DND-41 (cell line): ENCODE measurements at regions not wholly inside any gene's neighbourhood (a gene's known extent, or its start where the extent isn't known, plus 50 kb on each side); places are given as distances from the start of the nearest gene placed in this dataset.

Experiments used
- EZH2 ChIP-seq: IDR thresholded peaks from 3 replicates; pipeline ENCODE4 v1.6.1; 2012; ENCODE audit warnings: borderline replicate concordance, low read depth, mild to moderate bottlenecking, moderate library complexity, low read length, inconsistent platforms; ENCODE audit not compliant: severe bottlenecking
- TF ChIP-seq, protein P1 (sequence below): IDR thresholded peaks from 2 replicates; pipeline ENCODE4 v1.5.1; 2012; ENCODE audit warnings: borderline replicate concordance, low read length, moderate library complexity, mild to moderate bottlenecking; ENCODE audit not compliant: poor library complexity, severe bottlenecking; ENCODE audit errors: extremely low read depth

GRCh38 chr10:36269222-36269621 lies 627.1 kb upstream of the FZD8 start:
- TF ChIP-seq EZH2 = no peak
- TF ChIP-seq, protein P1, sequence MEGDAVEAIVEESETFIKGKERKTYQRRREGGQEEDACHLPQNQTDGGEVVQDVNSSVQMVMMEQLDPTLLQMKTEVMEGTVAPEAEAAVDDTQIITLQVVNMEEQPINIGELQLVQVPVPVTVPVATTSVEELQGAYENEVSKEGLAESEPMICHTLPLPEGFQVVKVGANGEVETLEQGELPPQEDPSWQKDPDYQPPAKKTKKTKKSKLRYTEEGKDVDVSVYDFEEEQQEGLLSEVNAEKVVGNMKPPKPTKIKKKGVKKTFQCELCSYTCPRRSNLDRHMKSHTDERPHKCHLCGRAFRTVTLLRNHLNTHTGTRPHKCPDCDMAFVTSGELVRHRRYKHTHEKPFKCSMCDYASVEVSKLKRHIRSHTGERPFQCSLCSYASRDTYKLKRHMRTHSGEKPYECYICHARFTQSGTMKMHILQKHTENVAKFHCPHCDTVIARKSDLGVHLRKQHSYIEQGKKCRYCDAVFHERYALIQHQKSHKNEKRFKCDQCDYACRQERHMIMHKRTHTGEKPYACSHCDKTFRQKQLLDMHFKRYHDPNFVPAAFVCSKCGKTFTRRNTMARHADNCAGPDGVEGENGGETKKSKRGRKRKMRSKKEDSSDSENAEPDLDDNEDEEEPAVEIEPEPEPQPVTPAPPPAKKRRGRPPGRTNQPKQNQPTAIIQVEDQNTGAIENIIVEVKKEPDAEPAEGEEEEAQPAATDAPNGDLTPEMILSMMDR = no peak
